ENCODE measurements at regions not wholly inside any gene's neighbourhood (a gene's known extent, or its start where the extent isn't known, plus 50 kb on each side); places are given as distances from the start of the nearest gene placed in this dataset.
"Not testable (repeated sequence)": the region's sequence is repeated elsewhere in the genome, so short reads cannot be mapped to it uniquely, and the experiment has no call there.

GRCh38 chrX:25771853-25772252, 366.3 kb upstream of the MAGEB18 start:
- TF ChIP-seq POLR2AphosphoS5, POLR2A (IDR thresholded peaks at IDR 0.05): not testable (repeated sequence)
- TF ChIP-seq, protein P1, sequence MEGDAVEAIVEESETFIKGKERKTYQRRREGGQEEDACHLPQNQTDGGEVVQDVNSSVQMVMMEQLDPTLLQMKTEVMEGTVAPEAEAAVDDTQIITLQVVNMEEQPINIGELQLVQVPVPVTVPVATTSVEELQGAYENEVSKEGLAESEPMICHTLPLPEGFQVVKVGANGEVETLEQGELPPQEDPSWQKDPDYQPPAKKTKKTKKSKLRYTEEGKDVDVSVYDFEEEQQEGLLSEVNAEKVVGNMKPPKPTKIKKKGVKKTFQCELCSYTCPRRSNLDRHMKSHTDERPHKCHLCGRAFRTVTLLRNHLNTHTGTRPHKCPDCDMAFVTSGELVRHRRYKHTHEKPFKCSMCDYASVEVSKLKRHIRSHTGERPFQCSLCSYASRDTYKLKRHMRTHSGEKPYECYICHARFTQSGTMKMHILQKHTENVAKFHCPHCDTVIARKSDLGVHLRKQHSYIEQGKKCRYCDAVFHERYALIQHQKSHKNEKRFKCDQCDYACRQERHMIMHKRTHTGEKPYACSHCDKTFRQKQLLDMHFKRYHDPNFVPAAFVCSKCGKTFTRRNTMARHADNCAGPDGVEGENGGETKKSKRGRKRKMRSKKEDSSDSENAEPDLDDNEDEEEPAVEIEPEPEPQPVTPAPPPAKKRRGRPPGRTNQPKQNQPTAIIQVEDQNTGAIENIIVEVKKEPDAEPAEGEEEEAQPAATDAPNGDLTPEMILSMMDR (IDR thresholded peaks at IDR 0.05): not testable (repeated sequence)

Data from gastroesophageal sphincter (tissue), 3 donors.